ENCODE measurements at regions not wholly inside any gene's neighbourhood (a gene's known extent, or its start where the extent isn't known, plus 50 kb on each side); places are given as distances from the start of the nearest gene placed in this dataset.
A peak's percentile ranks its signal among the peaks of the same experiment; 100 is the strongest.

- no peak overlapping the region for H3K27ac ChIP-seq (ENCODE audit: control insufficient read depth, insufficient read depth)
- in situ Hi-C loops (cut with MboI), result no loop called here
- intact Hi-C loops (cut with micrococcal nuclease; ENCODE audit: unreplicated experiment), result no loop called here
- no peaks in the 10 kb centered on the region for H3K27me3 ChIP-seq (replicated peaks in 1 of 2; ENCODE audit: control insufficient read depth in 2 of 2, insufficient read depth in 2 of 2, low read length in 1 of 2)
- ChIA-PET CTCF (no interaction called here), POLR2A (no interaction called here), SMC1A (ENCODE audit: uncharacterized antibody, unreplicated experiment) (no interaction called here), RAD21 (ENCODE audit: unreplicated experiment) (no interaction called here)
- peak; percentile 39; the same call in 2 of the 3 replicates for ATAC-seq
- H3K4me1 ChIP-seq (ENCODE audit: control insufficient read depth, insufficient read depth, low read length), result no peaks in the 10 kb centered on the region
- H2AFZ ChIP-seq (ENCODE audit: control insufficient read depth, low read depth, low read length), result no peak overlapping the region
- H3K4me2 ChIP-seq (ENCODE audit: control insufficient read depth, insufficient read depth), result no peak overlapping the region
- H3K36me3 ChIP-seq (ENCODE audit: control insufficient read depth in 2 of 2, insufficient read depth in 2 of 2, low read length in 1 of 2), result no peaks in the 10 kb centered on the region
- no peak for TF ChIP-seq DPF2 (IDR thresholded peaks at IDR 0.05)
- no peak for TF ChIP-seq SUZ12 (IDR thresholded peaks at IDR 0.05; ENCODE audit: unreplicated experiment)
- no peak for TF ChIP-seq NRF1 (conservative IDR thresholded peaks at IDR 0.05; ENCODE audit: low read depth, low read length)
- no peak for TF ChIP-seq TCF7 (IDR thresholded peaks at IDR 0.05; ENCODE audit: borderline replicate concordance)
- TF ChIP-seq ZNF274 (IDR thresholded peaks at IDR 0.05; ENCODE audit: insufficient read depth, insufficient read length), result no peak
- no peak for TF ChIP-seq WRNIP1 (IDR thresholded peaks at IDR 0.05; ENCODE audit: borderline replicate concordance, low read depth, low read length)
- TF ChIP-seq MYB (IDR thresholded peaks at IDR 0.05; ENCODE audit: borderline replicate concordance, low read depth, low read length), result no peak
- no peak for TF ChIP-seq TARDBP (IDR thresholded peaks at IDR 0.05; ENCODE audit: borderline replicate concordance)
- TF ChIP-seq ASH2L (IDR thresholded peaks at IDR 0.05; ENCODE audit: borderline replicate concordance, low read depth), result no peak
- TF ChIP-seq PBX3 (IDR thresholded peaks at IDR 0.05; ENCODE audit: insufficient replicate concordance, low read depth, low read length), result no peak
- no peak overlapping the region for H3K9ac ChIP-seq (ENCODE audit: control insufficient read depth, insufficient read depth, low read length)
- no peaks in the 10 kb centered on the region for H3K79me2 ChIP-seq (ENCODE audit: control insufficient read depth, insufficient read depth, low read length)
- H3K9me3 ChIP-seq (replicated peaks; ENCODE audit: control insufficient read depth, insufficient read depth, low read length), result no peaks in the 10 kb centered on the region
- no peaks in the 10 kb centered on the region for H4K20me1 ChIP-seq (ENCODE audit: control insufficient read depth, insufficient read depth)
- BruUV-seq (replicated peaks), result no TSS peak
- no peak overlapping the region for H3K4me3 ChIP-seq
- no peak for FAIRE-seq
- no peak for DNase-seq (ENCODE audit: low read depth, low spot score)
Measured at GRCh38 chr13:74867460-74867859, 614.5 kb downstream of the TBC1D4 start.
